GM12874 (cell line): ENCODE measurements at regions not wholly inside any gene's neighbourhood (a gene's known extent, or its start where the extent isn't known, plus 50 kb on each side); places are given as distances from the start of the nearest gene placed in this dataset.

ENCODE experiments used
- CTCF ChIP-seq: IDR thresholded peaks from 2 replicates; pipeline ENCODE4 v1.5.1; 2011; ENCODE audit warnings: low read depth, mild to moderate bottlenecking, control low read depth, low read length, moderate library complexity; ENCODE audit not compliant: insufficient read depth

GRCh38 chr7:54823776-54824175, 64.8 kb upstream of the SEC61G start:
- no peak for TF ChIP-seq CTCF

DNA sequence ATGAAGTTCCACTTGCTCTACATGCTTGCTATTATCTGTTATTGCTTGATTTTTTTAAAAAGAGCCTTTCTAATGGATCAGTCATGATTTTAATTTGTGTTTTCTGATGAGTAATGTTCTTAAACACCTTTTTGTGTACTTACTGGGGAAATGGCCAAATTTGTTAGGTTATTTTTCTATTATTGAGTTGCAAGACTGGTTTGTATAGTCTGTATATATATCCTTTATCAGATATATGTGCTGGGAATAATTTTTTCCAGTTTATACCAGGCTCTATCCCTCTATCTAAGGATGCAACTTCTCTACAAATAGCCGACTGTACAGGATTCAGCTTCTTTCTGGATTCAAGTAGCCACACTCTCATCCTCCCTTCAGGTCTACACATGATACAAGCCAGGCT, 65.6 kb upstream of the SEC61G start:
- TF ChIP-seq CTCF = no peak

DNA sequence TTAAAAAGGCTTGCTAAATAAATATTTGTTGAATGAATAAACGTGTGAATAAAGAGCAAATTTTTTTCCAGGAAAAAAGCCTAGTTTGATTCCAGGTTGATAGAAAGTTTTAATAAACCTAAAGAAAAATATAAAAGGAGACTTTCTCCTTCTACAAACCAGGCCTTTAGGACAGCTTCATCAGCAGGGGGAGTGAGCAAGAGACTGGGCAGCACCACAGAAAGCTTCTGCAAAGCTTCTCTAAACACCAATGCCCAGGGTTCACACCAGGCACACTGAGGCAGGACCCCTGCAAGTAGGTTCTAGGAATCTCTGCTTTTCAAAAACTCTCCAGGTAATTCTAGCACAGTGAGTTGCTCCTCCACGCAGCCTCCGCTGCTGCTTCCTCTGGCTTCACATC, 66.4 kb upstream of the SEC61G start:
- no peak for TF ChIP-seq CTCF

GRCh38 chr7:54827734-54828133, 68.7 kb upstream of the SEC61G start:
- TF ChIP-seq CTCF = no peak

GRCh38 chr7:54831046-54831643, 72.1 kb upstream of the SEC61G start:
- TF ChIP-seq CTCF = no peak

DNA sequence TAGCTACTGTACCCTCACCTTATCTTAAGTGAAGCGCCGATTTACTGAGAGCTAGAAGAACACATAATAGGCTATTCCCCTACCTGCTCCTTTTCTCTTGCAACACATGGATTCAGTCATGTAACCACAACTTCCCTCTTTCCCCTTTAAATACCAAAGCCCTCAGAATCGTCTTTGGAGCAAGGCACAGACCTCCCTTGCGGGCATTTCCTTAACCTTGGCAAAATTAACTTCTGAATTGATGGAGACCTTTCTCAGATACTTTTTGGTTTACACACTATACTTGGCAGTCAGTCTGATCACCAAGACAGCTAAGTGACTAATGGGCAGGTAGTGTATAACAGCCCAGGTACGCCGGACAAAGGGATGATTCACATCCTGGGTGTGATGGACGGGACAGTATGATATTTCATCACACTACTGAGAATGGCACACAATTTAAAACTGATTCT, 72.7 kb upstream of the SEC61G start:
- no peak for TF ChIP-seq CTCF

- TF ChIP-seq CTCF = no peak
Measured at GRCh38 chr7:54833001-54833467, 74.0 kb upstream of the SEC61G start.
